Panc1 (cell line): ENCODE measurements at regions not wholly inside any gene's neighbourhood (a gene's known extent, or its start where the extent isn't known, plus 50 kb on each side); places are given as distances from the start of the nearest gene placed in this dataset.

Experiments
- ATAC-seq: fragments of 200-7000 bp; cut with Tn5 transposase; 2 replicates; pipeline ENCODE4 v1.9.1; 2020; ENCODE audit warnings: mild to moderate bottlenecking, moderate library complexity
- BruUV-seq: library from RNA; stranded (reverse); fragments of 400-500 nt; replicated peaks from 2 replicates; lab custom pipeline; 2021; lab: Mats Ljungman, UMichigan
- CTCF ChIA-PET: fragments of 300-600 bp; sonication (Branson Sonifier 250); formaldehyde crosslinking; loops from one replicate; lab custom pipeline; 2022; ENCODE audit warnings: antibody characterized with exemption; lab: Charles Lee
- POLR2A ChIA-PET: fragments of 300-600 bp; sonication (Branson Sonifier 250); formaldehyde crosslinking; loops from one replicate; lab custom pipeline; 2022; ENCODE audit warnings: antibody characterized with exemption; lab: Charles Lee
- DNase-seq: peaks from one replicate; pipeline ENCODE4 v3.0.0-alpha.2; 2010; ENCODE audit warnings: low read depth, low spot score
- H3K27ac ChIP-seq: 2 replicates; pipeline ENCODE4 v1.5.1; 2011; ENCODE audit warnings: mild to moderate bottlenecking, low read length, inconsistent platforms
- H3K27me3 ChIP-seq: fragments of 200-500 bp; sonication (Bioruptor generic); 2 replicates; pipeline ENCODE4 v1.6.0; 2014; ENCODE audit warnings: low read length, inconsistent platforms; ENCODE audit not compliant: control insufficient read depth, insufficient read depth
- H3K36me3 ChIP-seq: fragments of 200-500 bp; sonication (Bioruptor generic); 2 replicates; pipeline ENCODE4 v1.5.1; 2014; ENCODE audit warnings: inconsistent platforms, mild to moderate bottlenecking, low read length, moderate library complexity; ENCODE audit not compliant: control insufficient read depth, insufficient read depth
- H3K4me1 ChIP-seq: 2 replicates; pipeline ENCODE4 v1.5.1; 2011; ENCODE audit warnings: inconsistent platforms, mild to moderate bottlenecking, low read length, moderate library complexity; ENCODE audit not compliant: control insufficient read depth, insufficient read depth
- H3K4me3 ChIP-seq, 2 experiments: 2 replicates each; pipeline ENCODE4 v1.5.1; 2011 to 2012; ENCODE audit warnings: low read depth in 2 of 2, low read length in 2 of 2, mild to moderate bottlenecking in 2 of 2, inconsistent platforms in 1 of 2, moderate library complexity in 1 of 2
- H3K9me3 ChIP-seq: fragments of 200-500 bp; sonication (Bioruptor generic); 2 replicates; pipeline ENCODE4 v1.5.1; 2014; ENCODE audit warnings: low read depth, mild to moderate bottlenecking, inconsistent platforms, low read length, moderate library complexity; ENCODE audit not compliant: control insufficient read depth, insufficient read depth
- CTCF ChIP-seq: fragments of 450-650 bp; IDR thresholded peaks from 2 replicates; pipeline ENCODE4 v1.5.1; 2017; ENCODE audit warnings: mild to moderate bottlenecking
- POLR2AphosphoS5 ChIP-seq: IDR thresholded peaks from 2 replicates; pipeline ENCODE4 v1.6.1; 2012; ENCODE audit warnings: mild to moderate bottlenecking, low read depth, low read length, moderate library complexity
- REST ChIP-seq, 2 experiments: IDR thresholded peaks; 2 replicates each; pipeline ENCODE4 v1.6.1; 2011 to 2012; ENCODE audit warnings: low read depth in 2 of 2, control low read depth in 1 of 2, low read length in 1 of 2, mild to moderate bottlenecking in 1 of 2, moderate library complexity in 1 of 2; ENCODE audit not compliant: insufficient read depth in 1 of 2
- SIN3A ChIP-seq: IDR thresholded peaks from 2 replicates; pipeline ENCODE4 v1.6.1; 2012; ENCODE audit warnings: low read depth, mild to moderate bottlenecking, low read length, moderate library complexity, borderline replicate concordance; ENCODE audit not compliant: insufficient read depth
- TCF7L2 ChIP-seq: IDR thresholded peaks from 2 replicates; pipeline ENCODE4 v1.6.1; 2011; ENCODE audit warnings: mild to moderate bottlenecking, low read depth, low read length, inconsistent platforms
- in situ Hi-C: cut with HindIII; loops from 2 replicates; pipeline ENCODE4 v1.10.0; 2016; ENCODE audit warnings: low sequenced_read_pairs, low pct_unique_long_range_greater_than_20kb
- intact Hi-C: fragments of 100-400 bp; cut with micrococcal nuclease; formaldehyde crosslinking; loops from one replicate; pipeline ENCODE4 v1.10.0; 2022; ENCODE audit not compliant: unreplicated experiment

- Histone ChIP-seq H3K4me3 (no peak overlapping the region), H3K36me3 (no peaks in the 10 kb centered on the region), H3K27ac (no peak overlapping the region), H3K4me1 (no peaks in the 10 kb centered on the region), H3K9me3 (no peaks in the 10 kb centered on the region), H3K27me3 (no peaks in the 10 kb centered on the region)
- ATAC-seq, result no peak
- POLR2A ChIA-PET, result no interaction called here
- DNase-seq, result no peak
- no TSS peak for BruUV-seq
- intact Hi-C loops (no loop called here), in situ Hi-C loops (no loop called here)
- TF ChIP-seq CTCF (no peak), TCF7L2 (no peak), POLR2AphosphoS5 (no peak), SIN3A (no peak), REST (IDR thresholded peaks at IDR 0.05; ENCODE audit: insufficient read depth in 1 of 2, low read depth in 2 of 2, low read length in 1 of 2) (no peak)
- CTCF ChIA-PET, result no interaction called here
Observed at GRCh38 chr3:67127254-67127653, 129.1 kb downstream of the KBTBD8 start.

GRCh38 chr3:67142432-67142831 lies 144.3 kb downstream of the KBTBD8 start:
- BruUV-seq, result no TSS peak
- no peak for TF ChIP-seq SIN3A
- TF ChIP-seq CTCF, result no peak
- no peak for TF ChIP-seq TCF7L2
- TF ChIP-seq REST (IDR thresholded peaks at IDR 0.05; ENCODE audit: insufficient read depth in 1 of 2, low read depth in 2 of 2, low read length in 1 of 2), result no peak
- TF ChIP-seq POLR2AphosphoS5, result no peak
- no peak for ATAC-seq
- no peaks in the 10 kb centered on the region for H3K9me3 ChIP-seq
- in situ Hi-C loops (no loop called here), intact Hi-C loops (no loop called here)
- ChIA-PET POLR2A (no interaction called here), CTCF (no interaction called here)
- DNase-seq, result no peak
- H3K27ac ChIP-seq, result no peak overlapping the region
- no peaks in the 10 kb centered on the region for H3K27me3 ChIP-seq
- no peaks in the 10 kb centered on the region for H3K4me1 ChIP-seq
- no peak overlapping the region for H3K4me3 ChIP-seq
- H3K36me3 ChIP-seq, result no peaks in the 10 kb centered on the region
